AG10803 (cell line): ENCODE measurements at regions not wholly inside any gene's neighbourhood (a gene's known extent, or its start where the extent isn't known, plus 50 kb on each side); places are given as distances from the start of the nearest gene placed in this dataset.

Experiments
- DNase-seq: peaks from one replicate; pipeline ENCODE4 v3.0.0; 2010; ENCODE audit warnings: low read depth
- H3K4me3 ChIP-seq: 2 replicates; pipeline ENCODE4 v1.5.1; 2011; ENCODE audit warnings: mild to moderate bottlenecking, low read length, control low read depth
- CTCF ChIP-seq: conservative IDR thresholded peaks from 2 replicates; pipeline ENCODE4 v1.5.1; 2011; ENCODE audit warnings: mild to moderate bottlenecking, low read length, control low read depth, inconsistent platforms

DNA sequence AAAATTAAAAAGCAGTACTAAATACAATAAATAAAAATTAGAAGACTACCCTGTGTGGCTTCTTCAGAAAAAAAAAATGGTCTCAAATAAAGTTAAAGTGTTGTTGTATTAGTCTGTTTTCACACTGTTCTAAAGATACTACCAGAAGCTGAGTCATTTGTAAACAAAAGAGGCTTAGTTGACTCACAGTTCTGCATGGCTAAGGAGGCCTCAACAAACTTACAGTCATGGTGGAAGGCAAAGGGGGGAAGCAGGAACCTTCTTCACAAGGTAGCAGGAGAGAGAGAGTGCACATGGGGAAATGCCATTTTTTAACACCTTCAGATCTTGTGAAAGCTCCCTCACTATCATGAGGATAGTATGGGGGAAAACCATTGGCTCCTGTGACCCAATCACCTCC is 612.8 kb downstream of the RNF144A start:
- DNase-seq = peak; percentile 23
- TF ChIP-seq CTCF = no peak
- H3K4me3 ChIP-seq = no peak overlapping the region

DNA sequence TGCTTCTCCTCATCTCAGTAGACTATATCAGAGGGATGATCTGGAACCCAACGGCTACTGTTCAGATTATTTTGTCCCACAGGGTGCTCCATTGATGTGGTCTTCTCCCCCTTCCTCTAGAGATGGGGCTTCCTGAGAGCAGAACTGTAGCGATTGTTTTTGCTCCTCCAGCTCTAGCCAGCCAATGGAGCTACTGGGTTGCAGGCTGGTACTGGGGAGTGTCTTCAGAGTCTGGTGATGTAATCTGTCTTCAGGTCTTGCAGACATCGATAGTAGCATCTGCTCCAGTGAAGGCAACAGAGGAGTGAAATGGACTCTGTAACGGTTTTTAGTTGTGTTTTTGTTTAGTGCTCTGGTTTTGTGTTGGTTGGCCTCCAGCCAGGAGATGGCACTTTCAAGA is 621.9 kb downstream of the RNF144A start:
- H3K4me3 ChIP-seq = no peak overlapping the region
- no peak for DNase-seq
- TF ChIP-seq CTCF = no peak

DNA sequence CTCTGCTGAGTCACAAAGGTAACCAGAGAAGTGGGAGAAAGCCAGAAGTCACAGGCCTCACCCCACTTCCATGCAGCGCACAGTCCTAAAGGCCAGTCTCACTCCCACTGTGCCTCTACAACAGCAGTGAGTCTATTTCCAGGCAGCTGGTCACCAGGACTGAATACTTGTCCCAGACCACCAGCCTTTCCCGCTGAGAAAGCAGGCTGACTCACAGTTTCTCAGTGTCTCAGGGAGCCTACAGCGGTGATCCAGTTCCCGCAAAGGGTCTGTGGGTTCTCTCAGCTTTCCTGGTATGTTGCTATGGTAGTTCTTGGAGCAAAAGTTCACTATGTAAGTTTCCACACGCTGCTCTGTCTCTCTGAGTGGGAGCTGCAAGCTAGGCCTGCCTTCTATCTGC is 622.5 kb downstream of the RNF144A start:
- H3K4me3 ChIP-seq = no peak overlapping the region
- no peak for TF ChIP-seq CTCF
- DNase-seq = peak; percentile 64

- no peak overlapping the region for H3K4me3 ChIP-seq
- no peak for DNase-seq
- TF ChIP-seq CTCF = no peak
These were observed 635.8 kb downstream of the RNF144A start for GRCh38 chr2:7552825-7553570.

- TF ChIP-seq CTCF = no peak
- H3K4me3 ChIP-seq = no peak overlapping the region
- DNase-seq = no peak
These were observed 638.0 kb downstream of the RNF144A start for GRCh38 chr2:7555260-7555659.

- DNase-seq = peak; percentile 5
- no peak for TF ChIP-seq CTCF
- H3K4me3 ChIP-seq = no peak overlapping the region
These were observed 640.2 kb downstream of the RNF144A start for GRCh38 chr2:7557376-7557775.

- DNase-seq = no peak
- H3K4me3 ChIP-seq = no peak overlapping the region
- no peak for TF ChIP-seq CTCF
These were observed 642.6 kb downstream of the RNF144A start for GRCh38 chr2:7559791-7560190.
